IPS-15b (cell line): ENCODE measurements at regions not wholly inside any gene's neighbourhood (a gene's known extent, or its start where the extent isn't known, plus 50 kb on each side); places are given as distances from the start of the nearest gene placed in this dataset.

Source experiments
- H3K27me3 ChIP-seq: one replicate; pipeline ENCODE4 v1.6.1; 2013; ENCODE audit warnings: low read length; ENCODE audit not compliant: control insufficient read depth, insufficient read depth
- H3K36me3 ChIP-seq: one replicate; pipeline ENCODE4 v1.6.1; 2013; ENCODE audit warnings: low read length; ENCODE audit not compliant: control insufficient read depth, insufficient read depth
- H3K4me1 ChIP-seq: one replicate; pipeline ENCODE4 v1.6.1; 2013; ENCODE audit warnings: mild to moderate bottlenecking, low read length; ENCODE audit not compliant: control insufficient read depth, insufficient read depth
- H3K4me3 ChIP-seq: one replicate; pipeline ENCODE4 v1.5.1; 2013; ENCODE audit warnings: low read depth, low read length
- H3K9ac ChIP-seq: one replicate; pipeline ENCODE4 v1.6.1; 2013; ENCODE audit warnings: low read depth, mild to moderate bottlenecking, low read length
- H3K9me3 ChIP-seq: one replicate; pipeline ENCODE4 v1.6.1; 2013; ENCODE audit warnings: mild to moderate bottlenecking, low read length; ENCODE audit not compliant: control insufficient read depth, insufficient read depth

DNA sequence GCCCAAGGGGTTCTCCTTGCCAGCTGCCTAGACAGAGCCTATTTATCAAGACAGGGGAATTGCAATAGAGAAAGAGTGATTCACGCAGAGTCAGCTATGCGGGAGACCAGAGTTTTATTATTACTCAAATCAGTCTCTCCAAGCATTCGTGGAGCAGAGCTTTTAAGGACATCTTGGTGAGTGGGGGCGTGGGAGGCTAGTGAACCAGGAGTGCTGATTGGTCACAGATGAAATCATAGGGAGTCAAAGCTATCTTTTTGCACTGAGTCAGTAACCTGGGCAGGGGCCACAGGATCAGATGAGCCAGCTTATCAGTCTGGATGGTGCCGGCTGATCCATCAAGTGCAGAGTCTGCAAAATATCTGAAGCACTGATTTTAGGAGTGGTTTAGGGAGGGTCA lies 64.8 kb upstream of the MRPS6 start:
- Histone ChIP-seq H3K4me1 (peaks cover 2% of the 10 kb centered on the region), H3K36me3 (no peaks in the 10 kb centered on the region), H3K27me3 (no peaks in the 10 kb centered on the region), H3K4me3 (no peak overlapping the region), H3K9ac (no peak overlapping the region), H3K9me3 (peaks cover 2% of the 10 kb centered on the region)

DNA sequence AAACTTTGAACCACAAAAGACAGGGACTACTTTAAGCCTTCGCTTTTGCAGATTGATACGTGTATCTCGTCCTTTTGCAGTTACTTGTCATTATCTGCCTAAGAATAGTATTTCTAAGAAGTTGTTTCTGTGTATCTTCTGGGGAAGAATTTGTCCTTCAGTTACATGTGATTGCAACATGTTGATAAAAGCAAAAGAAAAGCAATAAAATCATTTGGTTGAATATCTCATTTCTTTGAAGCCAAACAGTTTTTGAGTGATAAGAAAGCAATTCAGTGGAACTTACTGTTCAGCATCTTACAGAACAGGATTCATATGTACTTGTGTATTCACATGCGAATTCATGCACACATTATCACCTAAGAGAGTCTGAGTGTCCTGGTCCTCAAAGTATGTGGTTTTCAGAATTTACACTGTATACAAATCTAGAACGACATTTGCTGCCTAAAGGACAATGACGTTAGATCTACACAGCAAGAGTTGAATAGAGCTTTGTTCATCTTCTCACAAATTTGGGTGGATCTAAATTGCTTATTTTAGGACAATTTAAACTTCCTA lies 66.7 kb upstream of the MRPS6 start:
- H3K27me3 ChIP-seq = no peaks in the 10 kb centered on the region
- H3K9me3 ChIP-seq = peaks cover 2% of the 10 kb centered on the region
- H3K4me1 ChIP-seq = peaks cover 2% of the 10 kb centered on the region
- no peaks in the 10 kb centered on the region for H3K36me3 ChIP-seq
- H3K4me3 ChIP-seq = no peak overlapping the region
- H3K9ac ChIP-seq = no peak overlapping the region

DNA sequence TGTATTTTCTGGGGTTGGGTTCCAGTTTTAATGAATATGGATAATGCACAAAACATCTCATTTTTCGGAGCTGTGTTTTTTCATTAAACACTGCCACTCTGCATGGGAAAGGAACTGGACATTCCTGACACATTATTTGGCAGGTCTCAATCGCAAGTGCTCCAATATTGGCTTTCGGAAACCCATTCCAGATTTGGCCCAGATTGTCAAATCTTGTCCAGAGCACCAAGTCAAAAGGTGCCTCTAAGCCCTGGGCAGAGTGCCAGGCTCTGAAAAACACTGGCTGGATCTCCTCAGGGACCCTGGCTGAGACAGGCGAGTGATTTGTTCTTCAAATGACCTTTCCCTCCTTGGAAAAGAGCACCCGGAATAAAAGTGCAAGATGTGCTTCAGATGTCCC lies 68.4 kb upstream of the MRPS6 start:
- H3K4me1 ChIP-seq = peaks cover 2% of the 10 kb centered on the region
- no peaks in the 10 kb centered on the region for H3K36me3 ChIP-seq
- no peak overlapping the region for H3K4me3 ChIP-seq
- no peak overlapping the region for H3K9ac ChIP-seq
- H3K9me3 ChIP-seq = no peaks in the 10 kb centered on the region
- no peaks in the 10 kb centered on the region for H3K27me3 ChIP-seq

DNA sequence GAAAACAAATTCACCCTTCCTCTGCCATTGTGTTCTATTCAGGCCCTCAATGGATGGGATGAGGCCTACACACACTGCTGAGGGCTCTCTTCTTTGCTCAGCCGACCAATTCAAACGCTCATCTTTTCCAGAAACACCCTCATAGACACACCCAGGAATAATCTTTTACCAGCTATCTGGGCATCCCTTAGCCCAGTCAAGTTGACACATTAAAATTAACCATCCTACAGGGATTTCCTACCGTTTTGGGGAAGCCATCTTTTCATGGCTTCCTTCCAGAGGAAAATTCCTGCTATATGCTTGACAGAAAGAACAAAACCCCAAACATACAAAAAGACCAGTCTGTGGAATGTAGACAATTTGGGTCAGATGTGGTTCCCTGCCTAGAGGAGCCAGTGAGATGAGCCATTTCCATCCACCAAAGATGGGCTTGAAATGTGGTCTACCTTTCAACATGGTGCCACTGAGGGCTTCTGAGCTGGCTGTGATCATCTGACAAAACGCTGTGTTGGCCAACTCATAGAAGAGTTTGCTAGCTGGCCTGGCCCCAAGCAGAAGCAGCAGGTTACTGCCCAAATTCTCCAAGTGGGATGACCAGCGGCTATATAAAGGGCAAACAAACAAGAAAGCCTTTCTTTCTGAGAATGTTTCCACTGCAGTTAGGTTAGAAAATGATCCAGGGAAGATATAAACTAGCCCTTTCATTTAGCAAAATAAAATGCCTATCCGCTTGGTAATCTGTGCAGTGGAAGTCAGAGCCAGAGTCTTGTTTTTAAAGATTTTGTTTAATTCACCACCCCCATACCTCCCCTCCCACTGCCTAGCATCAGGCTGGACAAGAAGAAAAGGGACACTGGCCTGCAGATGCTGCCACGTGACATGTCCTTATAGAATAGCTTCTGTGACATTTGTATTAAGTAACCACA lies 69.1 kb upstream of the MRPS6 start:
- Histone ChIP-seq H3K27me3 (no peaks in the 10 kb centered on the region), H3K4me1 (peaks cover 2% of the 10 kb centered on the region), H3K36me3 (no peaks in the 10 kb centered on the region), H3K4me3 (no peak overlapping the region), H3K9me3 (no peaks in the 10 kb centered on the region), H3K9ac (no peak overlapping the region)

DNA sequence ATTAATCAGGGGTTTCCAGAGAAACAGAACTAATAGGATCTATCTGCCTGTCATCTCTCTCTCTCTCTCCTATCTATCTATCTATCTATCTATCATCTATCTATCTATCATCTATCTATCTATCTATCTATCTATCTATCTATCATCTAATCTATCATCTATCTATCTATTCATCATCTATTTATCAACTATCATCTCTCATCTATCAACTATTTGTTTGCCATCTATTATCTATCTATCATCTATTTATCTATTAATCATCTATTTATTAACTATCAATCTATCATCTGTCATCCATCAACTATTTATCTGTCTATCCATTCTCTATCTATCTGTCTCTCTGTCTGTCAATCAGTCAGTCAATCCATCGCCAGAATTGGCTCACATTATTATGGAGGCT lies 70.0 kb upstream of the MRPS6 start:
- Histone ChIP-seq H3K36me3 (no peaks in the 10 kb centered on the region), H3K4me3 (no peak overlapping the region), H3K9me3 (no peaks in the 10 kb centered on the region), H3K27me3 (no peaks in the 10 kb centered on the region), H3K9ac (no peak overlapping the region), H3K4me1 (no peaks in the 10 kb centered on the region)

DNA sequence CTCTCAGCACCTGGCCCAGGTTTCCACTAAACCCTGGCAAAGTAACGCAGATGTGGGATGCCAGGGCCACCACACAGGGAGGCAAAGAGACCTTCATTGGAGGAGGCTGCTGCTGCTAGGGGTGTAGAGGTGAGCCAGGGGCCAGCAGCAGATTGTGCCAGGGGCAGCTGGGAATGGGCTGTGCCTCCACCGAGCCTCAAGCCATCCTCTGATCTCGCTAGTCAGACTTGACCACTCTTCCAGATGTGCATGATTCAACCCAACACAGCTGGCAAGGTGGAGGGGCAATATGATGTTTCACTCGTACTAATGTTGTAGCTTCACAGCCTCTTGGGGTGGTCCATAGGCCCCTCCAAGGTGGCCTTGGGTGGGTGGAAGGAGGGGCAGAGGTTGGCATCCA lies 73.0 kb upstream of the MRPS6 start:
- no peak overlapping the region for H3K9ac ChIP-seq
- H3K4me3 ChIP-seq = no peak overlapping the region
- no peaks in the 10 kb centered on the region for H3K27me3 ChIP-seq
- H3K9me3 ChIP-seq = no peaks in the 10 kb centered on the region
- H3K36me3 ChIP-seq = no peaks in the 10 kb centered on the region
- H3K4me1 ChIP-seq = no peaks in the 10 kb centered on the region

DNA sequence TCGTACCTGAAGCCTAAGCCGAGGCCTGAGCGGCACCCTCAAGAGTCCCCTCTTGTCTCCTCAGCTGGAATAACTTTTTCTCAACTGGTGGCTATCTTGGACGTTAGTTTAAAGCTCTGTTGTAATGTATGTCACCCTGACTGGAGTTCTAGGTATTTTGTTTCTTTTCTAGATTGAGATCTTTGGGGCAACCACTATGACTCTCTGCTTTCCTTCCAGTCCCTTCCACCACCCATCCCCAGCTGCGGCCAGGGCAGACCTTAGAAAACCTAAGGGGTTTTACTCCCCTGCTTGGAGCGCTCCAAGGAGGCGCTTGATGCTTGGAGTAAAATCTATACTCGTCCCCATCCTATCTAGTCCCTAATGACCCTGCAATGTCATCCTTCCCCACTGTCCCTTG lies 74.6 kb upstream of the MRPS6 start:
- Histone ChIP-seq H3K9ac (no peak overlapping the region), H3K4me3 (no peak overlapping the region), H3K4me1 (no peaks in the 10 kb centered on the region), H3K9me3 (no peaks in the 10 kb centered on the region), H3K27me3 (no peaks in the 10 kb centered on the region), H3K36me3 (no peaks in the 10 kb centered on the region)

DNA sequence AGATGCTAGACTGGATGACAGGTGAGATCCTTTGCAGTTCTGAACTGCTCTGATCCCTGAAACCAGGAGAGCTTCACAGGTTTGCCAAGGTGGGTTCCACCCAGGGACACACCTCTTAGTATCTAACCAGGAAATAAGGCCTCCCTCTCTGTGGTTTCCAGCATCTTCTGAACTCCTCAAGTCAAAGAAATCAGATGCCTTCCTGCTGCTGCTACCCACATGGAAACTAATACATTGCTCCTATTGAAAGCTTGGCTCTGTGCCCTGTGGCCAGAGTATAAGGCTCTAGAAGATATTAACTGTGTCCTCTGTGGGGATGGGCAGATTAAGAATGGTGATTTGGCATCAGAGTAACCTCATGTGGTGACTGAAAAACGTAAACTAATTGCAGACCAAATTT lies 75.0 kb upstream of the MRPS6 start:
- H3K9ac ChIP-seq = no peak overlapping the region
- no peak overlapping the region for H3K4me3 ChIP-seq
- H3K27me3 ChIP-seq = no peaks in the 10 kb centered on the region
- no peaks in the 10 kb centered on the region for H3K9me3 ChIP-seq
- H3K4me1 ChIP-seq = no peaks in the 10 kb centered on the region
- no peaks in the 10 kb centered on the region for H3K36me3 ChIP-seq

DNA sequence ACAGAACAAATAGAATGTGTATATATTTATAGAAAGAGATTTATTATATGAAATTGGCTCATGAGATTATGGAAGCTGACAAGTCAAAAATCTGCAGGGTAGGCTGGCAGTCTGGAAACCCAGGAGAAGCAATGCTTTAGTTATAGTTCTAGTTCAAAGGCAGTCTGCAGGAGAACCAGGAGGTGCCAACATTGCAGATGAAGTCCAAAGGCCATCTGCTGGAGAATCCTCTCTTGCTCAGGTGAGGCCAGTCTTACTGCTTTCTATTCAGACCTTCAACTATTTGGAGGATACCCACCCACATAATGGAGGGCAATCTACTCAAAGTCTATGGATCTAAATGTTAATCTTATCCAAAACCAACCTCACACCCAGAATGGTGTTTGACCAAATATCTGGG lies 75.9 kb upstream of the MRPS6 start:
- Histone ChIP-seq H3K27me3 (no peaks in the 10 kb centered on the region), H3K9ac (no peak overlapping the region), H3K36me3 (no peaks in the 10 kb centered on the region), H3K4me3 (no peak overlapping the region), H3K9me3 (no peaks in the 10 kb centered on the region), H3K4me1 (no peaks in the 10 kb centered on the region)

DNA sequence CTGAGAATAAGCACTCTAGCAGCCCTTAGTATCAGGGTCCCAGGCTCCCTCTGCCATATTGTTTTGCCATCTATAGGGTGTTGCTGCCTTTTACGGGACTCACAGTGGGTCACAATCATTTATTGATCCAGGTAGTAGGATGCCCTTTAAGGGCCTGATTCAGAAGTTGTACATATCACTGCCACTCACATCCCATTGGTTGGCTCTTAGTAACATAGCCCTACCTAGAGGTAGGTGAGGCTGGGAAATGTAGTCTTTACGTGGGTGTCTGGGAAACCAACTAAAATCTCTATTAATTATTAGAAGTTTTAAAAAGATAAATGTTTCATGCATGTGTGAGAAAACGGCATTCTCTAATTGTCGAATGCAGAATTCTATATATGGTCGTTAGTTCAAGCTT lies 78.8 kb upstream of the ATP5PO start:
- Histone ChIP-seq H3K9ac (no peak overlapping the region), H3K36me3 (no peaks in the 10 kb centered on the region), H3K4me3 (no peak overlapping the region), H3K4me1 (no peaks in the 10 kb centered on the region), H3K9me3 (no peaks in the 10 kb centered on the region), H3K27me3 (no peaks in the 10 kb centered on the region)

DNA sequence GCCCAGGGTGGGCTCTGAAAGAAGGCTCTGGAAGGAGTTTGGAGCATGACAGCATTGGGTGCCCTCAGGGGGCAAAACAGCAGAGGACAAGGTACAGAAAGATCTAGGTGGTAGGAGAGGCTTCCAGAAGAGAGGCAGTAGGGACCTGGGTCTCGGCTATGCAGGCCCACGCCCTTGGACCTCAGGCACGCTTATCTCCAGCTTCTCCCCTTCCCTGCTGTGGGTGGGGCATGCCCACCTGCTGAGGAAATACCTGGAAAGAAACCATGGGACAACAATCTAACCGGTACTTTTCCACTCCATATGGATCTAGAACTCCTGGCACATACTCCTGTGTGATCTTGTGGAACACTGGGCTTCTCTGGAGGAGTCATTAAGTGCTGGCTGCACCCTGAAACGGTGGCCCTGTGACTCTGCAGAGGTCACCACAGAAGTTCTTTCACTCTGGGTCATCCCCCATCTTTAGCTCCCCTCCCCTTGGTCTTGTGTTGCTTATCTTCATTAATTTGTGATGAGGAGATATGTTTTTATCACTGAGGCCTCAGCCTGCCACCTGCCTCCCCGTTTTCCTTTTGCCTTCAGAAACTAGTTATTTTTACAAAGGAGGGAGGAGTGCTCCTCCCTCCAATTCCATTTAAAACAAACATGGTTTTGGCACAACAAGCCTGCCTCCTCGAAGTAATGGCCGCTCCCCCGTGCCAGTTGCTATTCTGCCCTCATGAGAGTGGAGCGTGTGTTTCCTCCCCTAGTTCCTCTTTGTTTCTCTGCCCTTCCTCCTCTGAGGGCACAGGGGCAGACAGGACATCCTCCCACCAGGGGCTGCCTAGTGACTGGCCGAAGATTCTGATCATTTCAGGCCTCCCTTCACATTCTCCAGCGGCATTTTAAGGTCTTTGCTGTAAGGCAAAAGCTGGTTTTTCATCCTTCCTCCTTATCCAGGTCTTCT lies 78.0 kb upstream of the ATP5PO start:
- H3K4me3 ChIP-seq = no peak overlapping the region
- H3K27me3 ChIP-seq = no peaks in the 10 kb centered on the region
- H3K36me3 ChIP-seq = no peaks in the 10 kb centered on the region
- H3K9me3 ChIP-seq = no peaks in the 10 kb centered on the region
- H3K9ac ChIP-seq = no peak overlapping the region
- H3K4me1 ChIP-seq = no peaks in the 10 kb centered on the region
